ENCODE measurements at regions not wholly inside any gene's neighbourhood (a gene's known extent, or its start where the extent isn't known, plus 50 kb on each side); places are given as distances from the start of the nearest gene placed in this dataset.

GRCh38 chr11:70002433-70002832 is 75.7 kb upstream of the ANO1 start:
- in situ Hi-C loops (cut with HindIII; ENCODE audit: extremely low pct_ligation_motif_present, low pct_unique_long_range_greater_than_20kb): no loop called here
- ChIA-PET POLR2A (no interaction called here), CTCF (ENCODE audit: low intra/inter-chr PET ratio, low total read pairs) (no interaction called here)
- no peak for TF ChIP-seq ZNF747 (CRISPR knock-in tag; IDR thresholded peaks at IDR 0.05; ENCODE audit: borderline replicate concordance)
- no peak for TF ChIP-seq POLR2G (IDR thresholded peaks at IDR 0.05; ENCODE audit: low read depth, low read length)
- TF ChIP-seq ZZZ3 (CRISPR knock-in tag; IDR thresholded peaks at IDR 0.05; ENCODE audit: borderline replicate concordance): no peak
- TF ChIP-seq ZNF790 (CRISPR knock-in tag; IDR thresholded peaks at IDR 0.05; ENCODE audit: borderline replicate concordance): no peak
- no peak for TF ChIP-seq ZNF775 (CRISPR knock-in tag; IDR thresholded peaks at IDR 0.05; ENCODE audit: borderline replicate concordance)
- H3K4me3 ChIP-seq (replicated peaks in 1 of 3; ENCODE audit: insufficient read depth in 1 of 3, low read depth in 2 of 3, low read length in 3 of 3): no peak overlapping the region
- no peaks in the 10 kb centered on the region for H3K4me1 ChIP-seq (ENCODE audit: insufficient read depth, low read length)
- H4K20me1 ChIP-seq (ENCODE audit: insufficient read depth, low read length): no peaks in the 10 kb centered on the region
- H2AFZ ChIP-seq (ENCODE audit: low read length): no peak overlapping the region
- no TSS peak for BruUV-seq (replicated peaks)
- no peaks in the 10 kb centered on the region for H3K79me2 ChIP-seq (ENCODE audit: insufficient read depth, low read length)
- H3K27ac ChIP-seq (ENCODE audit: extremely low read length, insufficient read depth, low read length): no peak overlapping the region
- H3K4me2 ChIP-seq (ENCODE audit: low read depth, low read length): no peak overlapping the region
- no peak for DNase-seq (ENCODE audit: low spot score)
- H3K9ac ChIP-seq (ENCODE audit: insufficient read depth, low read depth, low read length): no peak overlapping the region
- no peak for FAIRE-seq
- ATAC-seq: no peak
- intact Hi-C loops (cut with micrococcal nuclease; ENCODE audit: unreplicated experiment): no loop called here
- WGBS (ENCODE audit: low lambda C conversion rate): 55% methylated on average over 8 of the region's 8 CpGs
- H3K27me3 ChIP-seq (ENCODE audit: control insufficient read depth in 1 of 2, insufficient read depth in 2 of 2, low read length in 2 of 2): peaks cover 1 to 5% of the 10 kb centered on the region in 2 experiments; a peak in 3 of 5 replicates
- H3K9me3 ChIP-seq (ENCODE audit: low read length): no peaks in the 10 kb centered on the region
- no peaks in the 10 kb centered on the region for H3K36me3 ChIP-seq (replicated peaks in 1 of 2; ENCODE audit: control insufficient read depth in 1 of 2, insufficient read depth in 2 of 2, low read length in 2 of 2)

DNA sequence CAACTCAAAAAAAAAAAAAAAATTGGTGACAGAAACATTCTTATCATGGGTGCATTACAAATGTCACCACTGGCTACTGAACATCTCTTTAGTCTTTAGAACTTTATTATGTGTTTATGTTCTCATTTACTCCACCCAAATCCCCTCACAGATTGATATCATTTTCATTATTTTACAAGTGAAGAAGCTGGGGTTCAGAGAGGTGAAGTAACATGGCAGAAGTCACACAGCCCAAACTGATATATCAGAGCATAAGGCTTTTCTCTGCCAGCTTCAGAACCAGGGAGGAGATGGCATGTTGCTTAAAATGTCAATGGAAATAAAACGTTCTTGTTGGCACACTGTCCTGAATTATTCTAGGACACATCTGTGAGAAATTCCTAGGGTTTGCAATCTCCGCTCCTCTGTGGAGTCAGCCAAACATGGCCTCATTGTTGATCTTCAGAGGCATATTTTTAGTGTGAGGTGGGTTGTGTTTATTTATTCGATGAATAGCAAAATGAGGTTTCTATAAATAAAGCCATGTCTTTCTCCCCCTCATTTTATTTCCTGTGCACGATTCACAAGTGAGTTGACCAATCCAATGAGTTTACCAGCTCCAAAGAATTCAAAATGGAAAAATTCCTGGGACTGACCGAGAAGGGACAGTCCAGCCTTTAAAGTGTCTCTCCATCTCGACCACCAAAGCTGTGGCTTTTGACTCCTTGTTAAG is 72.9 kb upstream of the ANO1 start:
- no TSS peak for BruUV-seq (replicated peaks)
- intact Hi-C loops (cut with micrococcal nuclease; ENCODE audit: unreplicated experiment) (no loop called here), in situ Hi-C loops (cut with HindIII; ENCODE audit: extremely low pct_ligation_motif_present, low pct_unique_long_range_greater_than_20kb) (no loop called here)
- ATAC-seq (no peak), DNase-seq (ENCODE audit: low spot score) (no peak), FAIRE-seq (no peak)
- Histone ChIP-seq H3K27me3 (ENCODE audit: control insufficient read depth in 1 of 2, insufficient read depth in 2 of 2, low read length in 2 of 2) (peaks cover 1 to 13% of the 10 kb centered on the region in 2 experiments; a peak in 3 of 5 replicates), H2AFZ (ENCODE audit: low read length) (no peak overlapping the region), H3K9me3 (ENCODE audit: low read length) (no peaks in the 10 kb centered on the region), H3K27ac (ENCODE audit: extremely low read length, insufficient read depth, low read length) (no peak overlapping the region), H3K4me3 (replicated peaks in 1 of 3; ENCODE audit: insufficient read depth in 1 of 3, low read depth in 2 of 3, low read length in 3 of 3) (no peak overlapping the region), H3K36me3 (replicated peaks in 1 of 2; ENCODE audit: control insufficient read depth in 1 of 2, insufficient read depth in 2 of 2, low read length in 2 of 2) (no peaks in the 10 kb centered on the region), H3K9ac (ENCODE audit: insufficient read depth, low read depth, low read length) (no peak overlapping the region), H3K79me2 (ENCODE audit: insufficient read depth, low read length) (no peaks in the 10 kb centered on the region), H4K20me1 (ENCODE audit: insufficient read depth, low read length) (no peaks in the 10 kb centered on the region), H3K4me1 (ENCODE audit: insufficient read depth, low read length) (no peaks in the 10 kb centered on the region), H3K4me2 (ENCODE audit: low read depth, low read length) (no peak overlapping the region)
- 16% methylated on average over 6 of the region's 6 CpGs for WGBS (ENCODE audit: low lambda C conversion rate)
- ChIA-PET CTCF (ENCODE audit: low intra/inter-chr PET ratio, low total read pairs) (no interaction called here), POLR2A (no interaction called here)
- TF ChIP-seq AHR (CRISPR knock-in tag; IDR thresholded peaks at IDR 0.05) (no peak), NCOR1 (IDR thresholded peaks at IDR 0.05; ENCODE audit: borderline replicate concordance, low read length) (no peak), FOXM1 (CRISPR knock-in tag; IDR thresholded peaks at IDR 0.05) (no peak)

All from HepG2 (cell line).